GM18909 (cell line): ENCODE measurements at regions not wholly inside any gene's neighbourhood (a gene's known extent, or its start where the extent isn't known, plus 50 kb on each side); places are given as distances from the start of the nearest gene placed in this dataset.
"Not testable (repeated sequence)": the region's sequence is repeated elsewhere in the genome, so short reads cannot be mapped to it uniquely, and the experiment has no call there.

Experiments
- ATAC-seq: cut with Tn5 transposase; IDR thresholded peaks from one replicate; pipeline ENCODE4 v1.9.1; 2021; ENCODE audit warnings: mild to moderate bottlenecking; ENCODE audit not compliant: unreplicated experiment, poor library complexity

DNA sequence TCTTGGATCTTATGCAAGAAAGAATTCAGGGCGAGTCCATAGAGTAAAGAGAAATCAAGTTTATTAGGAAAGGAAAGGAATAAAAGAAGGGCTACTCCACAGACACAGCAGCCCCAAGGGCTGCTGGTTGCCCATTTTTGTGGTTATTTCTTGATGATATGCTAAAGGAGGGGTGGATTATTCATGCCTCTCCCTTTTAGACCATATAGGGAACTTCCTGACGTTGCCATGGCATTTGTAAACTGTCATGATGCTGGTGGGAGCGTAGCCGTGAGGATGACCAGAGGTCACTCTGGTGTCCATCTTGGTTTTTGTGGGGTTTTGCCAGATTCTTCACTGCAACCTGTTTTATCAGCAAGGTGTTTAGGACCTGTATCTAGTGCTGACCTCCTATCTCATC, 115.4 kb upstream of the CARD11 start:
- ATAC-seq, result no peak

DNA sequence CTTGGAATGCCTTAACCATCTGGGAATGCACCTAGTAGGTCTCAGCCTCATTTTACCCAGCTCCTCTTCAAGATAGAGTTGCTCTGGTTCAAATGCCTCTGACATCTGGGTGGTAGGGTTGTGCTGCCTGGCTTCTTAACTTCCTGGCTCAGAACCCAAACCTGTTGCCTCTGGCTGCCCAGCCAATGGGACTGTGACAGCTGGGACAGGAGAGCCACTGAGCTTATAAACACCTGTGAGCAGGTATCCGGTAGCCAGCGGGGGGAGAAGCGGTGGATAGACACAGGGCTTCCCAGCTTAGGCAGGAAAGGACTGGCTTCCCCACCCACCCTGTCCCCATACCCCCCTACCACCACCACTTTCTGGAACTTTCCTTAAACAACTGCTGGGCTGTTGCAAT, 115.8 kb upstream of the CARD11 start:
- ATAC-seq, result no peak

DNA sequence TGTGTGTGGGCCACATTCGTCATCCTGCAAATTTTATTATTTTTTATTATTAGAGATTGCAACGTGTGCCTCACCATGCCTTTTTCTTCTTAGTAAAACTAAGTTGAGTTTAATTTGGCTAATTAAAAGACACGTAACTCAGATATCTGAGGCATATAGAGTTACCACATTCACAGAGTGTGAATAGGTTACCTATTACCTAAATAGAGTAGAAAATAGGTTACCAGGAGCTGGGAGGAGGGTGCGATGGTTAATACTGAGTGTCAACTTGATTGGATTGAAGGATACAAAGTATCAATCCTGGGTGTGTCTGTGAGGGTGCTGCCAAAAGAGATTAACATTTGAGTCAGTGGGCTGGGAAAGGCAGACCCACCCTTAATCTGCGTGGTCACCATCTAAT, 116.3 kb upstream of the CARD11 start:
- not testable (repeated sequence) for ATAC-seq

DNA sequence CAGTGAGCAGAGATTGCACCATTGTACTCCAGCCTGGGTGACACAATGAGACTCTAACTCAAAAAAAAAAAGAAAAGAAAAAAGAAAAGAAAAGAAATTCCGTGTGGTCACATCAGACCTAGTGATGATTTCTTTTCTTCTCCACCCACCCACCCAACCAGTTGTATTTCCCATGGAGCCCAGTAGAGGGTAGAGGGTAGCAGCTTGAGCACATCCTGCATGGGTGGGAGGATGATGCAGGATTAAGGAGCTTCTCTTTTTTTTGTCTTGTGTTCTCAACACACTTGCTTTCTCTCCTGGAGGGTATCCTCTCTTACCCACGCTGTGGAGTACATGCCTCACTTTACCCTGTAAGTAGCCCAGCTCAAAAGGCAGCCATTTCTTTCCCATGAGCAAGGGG, 118.6 kb upstream of the CARD11 start:
- ATAC-seq, result no peak

DNA sequence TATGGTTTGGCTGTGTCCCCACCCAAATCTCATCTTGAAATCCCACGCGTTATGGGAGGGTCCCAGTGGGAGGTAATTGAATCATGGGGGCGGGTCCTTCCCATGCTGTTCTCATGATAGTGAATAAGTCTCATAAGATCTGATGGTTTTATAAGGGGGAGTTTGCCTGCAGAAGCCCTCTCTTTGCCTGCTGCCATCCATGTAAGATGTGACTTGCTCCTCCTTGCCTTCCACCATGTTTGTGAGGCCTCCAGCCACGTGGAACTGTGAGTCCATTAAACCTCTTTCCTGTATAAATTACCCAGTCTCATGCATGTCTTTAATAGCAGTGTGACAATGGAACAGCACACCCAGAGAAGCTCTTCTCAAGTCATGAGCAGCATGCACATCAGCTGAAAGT, 119.1 kb upstream of the CARD11 start:
- not testable (repeated sequence) for ATAC-seq

DNA sequence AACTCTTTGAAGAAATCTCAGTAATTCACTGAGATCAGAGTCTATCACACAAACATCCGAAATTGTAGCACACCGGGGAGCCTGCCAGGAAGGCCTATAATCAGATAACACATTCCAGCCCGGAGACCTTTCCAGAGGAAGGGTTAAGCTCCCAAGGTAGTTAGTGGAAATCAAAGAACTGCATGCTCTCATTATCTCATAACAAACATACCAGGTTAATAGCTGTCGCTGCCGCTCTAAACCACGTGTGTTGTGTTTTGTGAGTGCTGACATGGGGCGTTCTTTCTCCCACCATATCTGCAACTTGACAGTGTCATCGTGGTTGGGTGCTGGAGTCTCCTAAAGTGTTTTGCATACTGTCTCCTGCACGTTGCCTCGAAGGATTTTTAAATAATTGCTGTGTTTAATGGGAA, 120.7 kb upstream of the CARD11 start:
- ATAC-seq, result no peak

DNA sequence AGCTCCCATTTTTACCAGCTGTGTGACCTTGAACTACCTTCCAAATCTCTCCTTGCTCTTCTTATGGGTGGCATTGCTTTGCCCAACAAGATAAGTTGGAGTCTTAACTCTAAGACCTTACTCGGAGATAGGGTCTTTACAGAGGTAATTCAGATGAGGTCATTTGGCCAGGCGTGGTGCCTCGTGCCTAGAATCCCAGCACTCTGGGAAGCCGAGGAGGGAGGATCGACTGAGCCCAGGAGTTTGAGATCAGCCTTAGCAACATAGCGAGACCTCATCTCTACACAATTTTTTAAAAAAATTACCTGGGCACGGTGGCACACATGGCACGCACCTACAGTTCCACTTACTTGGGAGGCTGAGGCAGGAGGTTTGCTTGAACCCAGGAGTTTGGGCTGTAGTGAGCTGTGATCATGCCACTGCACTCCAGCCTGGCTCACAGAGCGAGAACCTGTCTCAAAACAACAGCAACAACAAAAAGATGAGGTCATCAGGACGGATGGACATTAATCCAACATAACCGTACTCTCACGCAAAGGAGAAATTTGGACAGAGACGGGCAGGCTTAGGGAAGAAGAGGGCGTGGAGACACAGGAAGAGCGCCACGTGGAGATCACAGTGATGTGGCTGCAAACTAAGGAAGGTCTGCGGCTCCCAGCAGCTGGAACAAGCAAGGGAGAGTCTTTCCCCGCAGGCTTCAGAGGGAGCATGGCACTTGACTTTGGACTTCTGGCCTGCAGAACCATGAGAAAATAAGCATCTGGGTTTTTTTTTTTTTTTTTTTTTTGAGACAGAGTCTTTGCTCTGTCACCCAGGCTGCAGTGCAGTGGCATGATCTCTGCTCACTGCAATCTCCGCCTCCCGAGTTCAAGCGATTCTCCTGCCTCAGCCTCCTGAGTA, 122.3 kb upstream of the CARD11 start:
- no peak for ATAC-seq

DNA sequence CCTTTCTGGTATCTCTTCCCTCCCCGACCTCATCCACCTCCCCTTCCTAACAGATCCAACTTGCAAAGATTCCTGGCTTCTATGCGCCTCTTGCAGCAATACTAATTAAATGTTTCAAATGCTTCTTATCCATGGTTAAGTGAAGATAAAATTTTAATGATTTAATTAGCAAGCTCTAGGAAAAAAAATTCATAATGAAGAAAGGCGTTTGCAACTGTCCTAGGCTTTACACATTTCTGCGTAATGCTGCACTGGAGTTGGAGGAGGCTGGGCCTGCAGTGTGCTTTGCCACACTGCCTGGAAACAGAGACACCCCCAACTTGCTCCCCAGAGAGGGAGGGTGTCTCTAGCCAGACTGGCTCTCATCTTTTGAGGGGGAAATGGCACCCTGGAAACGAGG, 123.9 kb upstream of the CARD11 start:
- ATAC-seq, result no peak

DNA sequence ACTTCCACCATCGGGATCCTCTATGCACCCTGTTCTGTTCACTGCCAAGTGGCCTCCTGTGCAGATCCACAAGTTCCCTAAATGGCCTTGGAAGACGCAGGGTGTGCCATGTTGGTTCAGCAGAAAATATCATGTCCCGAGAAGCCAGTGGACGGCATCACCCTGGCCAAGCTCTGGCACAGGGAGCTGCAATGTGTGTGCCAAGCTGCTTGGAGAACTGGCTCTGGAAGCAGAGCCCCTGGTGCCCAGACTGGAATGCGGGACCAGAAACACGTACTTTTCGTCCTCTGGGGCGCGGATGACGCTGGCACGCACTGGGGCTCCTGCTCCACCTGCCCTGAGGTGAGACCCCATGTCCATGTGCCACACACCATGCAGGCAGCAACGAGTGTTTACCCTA, 124.7 kb upstream of the CARD11 start:
- ATAC-seq, result no peak

DNA sequence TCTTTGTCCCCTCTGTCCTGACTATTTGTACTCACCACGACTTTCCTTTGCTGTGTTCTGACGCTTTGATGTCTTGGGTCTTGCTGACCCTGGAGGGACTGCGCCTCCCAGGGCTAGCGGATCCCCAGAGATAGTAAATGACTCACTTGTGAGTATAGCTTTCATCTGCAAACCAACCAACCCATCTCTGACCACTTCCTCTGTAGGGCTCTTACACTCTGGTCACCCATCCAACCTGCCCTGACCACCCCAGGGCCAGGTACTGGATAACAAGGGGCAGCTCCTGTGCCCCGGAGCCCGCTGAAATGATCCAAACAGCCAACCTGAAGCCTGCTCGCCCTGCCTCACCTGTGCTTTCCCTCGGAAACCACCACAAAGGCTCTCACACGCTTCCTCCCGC, 125.2 kb upstream of the CARD11 start:
- ATAC-seq, result no peak

DNA sequence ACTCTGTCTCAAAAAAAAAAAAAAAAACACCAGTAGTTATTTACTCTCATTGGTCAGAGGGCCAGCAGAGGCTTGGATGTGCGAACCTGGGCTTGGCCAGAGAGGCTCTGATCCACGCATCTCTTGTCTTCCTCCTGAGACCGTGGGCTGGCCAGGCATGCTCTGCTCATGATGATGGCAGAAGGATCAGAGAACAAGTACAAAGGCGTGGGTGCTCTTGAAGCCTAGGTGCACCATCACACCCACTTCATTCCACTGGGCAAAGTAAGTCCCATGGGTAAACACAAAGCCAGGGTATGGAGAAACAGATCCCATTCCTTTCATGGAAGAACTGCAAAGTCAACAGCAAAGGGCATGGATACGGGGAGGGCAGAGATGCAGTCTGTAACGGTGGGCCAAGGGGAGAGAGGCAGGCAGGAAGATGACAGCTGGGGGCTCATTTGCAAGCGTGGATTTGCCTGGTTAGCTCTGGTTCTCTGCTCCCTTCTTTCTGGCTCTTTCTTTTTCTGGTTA, 128.2 kb upstream of the SDK1 start:
- ATAC-seq, result no peak

DNA sequence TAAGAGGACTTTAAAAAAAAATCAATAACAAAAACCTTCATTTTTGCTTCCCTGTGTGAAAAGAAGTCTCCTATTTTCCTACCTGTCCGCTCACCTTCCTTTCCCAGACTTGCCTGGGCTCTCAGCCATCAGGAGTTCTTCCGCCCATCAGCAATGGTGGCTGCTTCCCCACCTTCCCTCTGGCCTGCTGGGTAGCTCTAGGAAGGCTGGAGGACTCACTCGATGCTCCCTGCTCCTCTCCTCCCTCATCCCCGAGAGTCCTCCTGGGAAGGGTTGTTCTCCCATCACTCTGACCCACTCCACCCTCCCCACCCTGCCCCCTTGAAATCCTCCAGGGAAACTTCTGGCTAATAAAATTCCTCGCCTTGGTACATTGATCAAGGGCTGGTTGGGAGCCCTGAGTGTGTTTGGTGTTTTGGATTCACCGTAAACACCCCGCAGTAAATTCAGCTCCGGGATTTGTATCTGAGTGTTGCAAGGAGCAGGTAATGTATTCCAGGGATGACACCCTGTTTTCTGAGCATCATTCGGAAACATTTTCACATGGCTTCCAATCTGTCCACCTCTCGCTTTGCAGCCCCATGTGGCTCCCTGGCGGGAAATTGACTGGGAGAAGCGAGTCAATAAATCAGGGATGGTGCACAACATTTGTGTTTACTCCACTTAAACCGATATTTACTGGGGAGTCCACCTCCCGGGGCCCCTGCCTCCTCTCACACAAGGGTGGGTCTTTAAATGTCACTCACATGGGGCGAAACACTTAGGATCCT, 126.4 kb upstream of the SDK1 start:
- ATAC-seq, result no peak

DNA sequence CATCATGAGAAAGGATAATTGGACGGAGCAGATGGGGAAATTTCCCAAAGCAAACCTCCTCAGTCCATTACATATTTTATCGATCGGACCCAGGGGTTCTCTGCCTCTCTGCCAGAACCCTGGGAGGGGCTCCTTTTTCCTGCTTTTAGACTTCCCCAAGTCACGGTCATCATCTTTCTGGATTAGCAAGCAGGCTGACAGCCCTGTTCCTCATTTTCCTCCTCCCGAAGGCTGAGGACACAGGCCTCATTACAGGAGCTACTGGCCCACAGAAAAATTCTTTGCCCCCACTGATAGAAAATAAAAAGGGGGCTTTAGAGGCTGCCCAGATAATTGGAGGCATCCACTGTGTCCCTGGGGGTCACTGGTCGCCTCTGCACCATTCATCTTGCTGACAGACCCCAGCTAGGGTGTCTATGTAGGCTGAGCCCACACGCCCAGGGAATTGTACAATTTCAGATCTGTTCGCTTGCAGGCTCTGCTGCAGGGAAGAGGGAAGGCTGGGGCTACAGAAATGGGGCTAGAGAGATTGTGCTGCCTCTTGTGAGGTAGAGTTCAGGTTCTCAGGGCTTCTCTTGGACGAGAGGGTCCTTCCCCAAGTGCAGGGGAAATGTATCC, 125.7 kb upstream of the SDK1 start:
- ATAC-seq, result no peak

DNA sequence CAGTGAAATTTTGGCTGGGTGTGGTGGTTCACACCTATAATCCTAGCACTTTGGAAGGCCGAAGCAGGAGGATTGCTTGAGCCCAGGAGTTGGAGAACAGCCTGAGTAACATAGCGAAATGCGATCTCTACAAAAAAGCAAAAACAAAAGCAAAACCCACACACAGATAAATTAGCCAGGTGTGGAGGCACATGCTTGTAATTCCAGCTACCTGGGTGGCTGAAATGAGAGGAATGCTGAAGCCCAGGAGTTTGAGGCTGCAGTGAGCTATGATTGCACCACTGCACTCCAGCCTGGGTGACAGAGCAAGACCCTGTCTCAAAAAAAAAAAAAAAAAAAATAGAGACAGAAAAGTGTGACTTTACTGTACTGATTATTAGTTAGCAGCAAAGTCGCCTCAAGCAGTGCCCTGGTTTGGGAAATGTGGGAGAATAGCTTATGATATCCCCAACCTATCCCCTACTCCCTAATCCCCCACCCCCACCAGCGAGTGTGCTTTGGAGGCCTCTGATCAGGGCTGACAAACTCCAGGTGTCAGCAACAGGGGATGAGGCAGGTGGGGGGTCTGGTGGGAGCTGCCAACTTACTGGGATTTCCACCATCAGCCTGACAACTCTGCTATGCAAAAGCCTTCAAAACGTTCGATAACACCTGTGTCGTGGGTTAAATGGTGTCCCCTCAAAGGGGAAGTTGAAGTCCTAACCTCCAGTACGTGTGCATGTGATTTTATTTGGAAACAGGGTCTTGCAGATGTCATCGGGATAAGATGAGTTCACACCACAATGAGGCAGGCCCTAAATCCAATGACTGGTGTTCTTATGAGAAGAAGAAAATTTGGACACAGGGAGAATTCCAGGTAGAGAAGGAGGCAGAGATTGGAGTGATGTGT, 124.7 kb upstream of the SDK1 start:
- no peak for ATAC-seq

DNA sequence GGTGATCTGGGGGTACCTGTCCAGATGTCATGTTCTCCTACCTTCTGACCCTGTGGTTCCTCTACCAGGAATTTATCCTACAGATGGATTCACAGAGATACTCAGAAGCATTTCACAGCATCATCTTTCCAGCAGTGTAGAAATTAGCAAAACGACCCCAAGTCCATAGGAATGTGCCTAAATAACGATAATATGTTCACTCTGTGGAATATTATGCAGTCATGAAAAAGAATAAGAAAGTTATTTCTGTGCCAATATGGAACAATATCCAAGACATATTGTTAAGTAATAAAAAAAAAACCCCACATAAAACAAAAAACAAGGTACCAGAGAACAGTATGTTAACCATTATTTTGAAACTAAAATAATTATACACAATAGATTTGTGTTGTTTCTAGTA, 123.8 kb upstream of the SDK1 start:
- no peak for ATAC-seq

DNA sequence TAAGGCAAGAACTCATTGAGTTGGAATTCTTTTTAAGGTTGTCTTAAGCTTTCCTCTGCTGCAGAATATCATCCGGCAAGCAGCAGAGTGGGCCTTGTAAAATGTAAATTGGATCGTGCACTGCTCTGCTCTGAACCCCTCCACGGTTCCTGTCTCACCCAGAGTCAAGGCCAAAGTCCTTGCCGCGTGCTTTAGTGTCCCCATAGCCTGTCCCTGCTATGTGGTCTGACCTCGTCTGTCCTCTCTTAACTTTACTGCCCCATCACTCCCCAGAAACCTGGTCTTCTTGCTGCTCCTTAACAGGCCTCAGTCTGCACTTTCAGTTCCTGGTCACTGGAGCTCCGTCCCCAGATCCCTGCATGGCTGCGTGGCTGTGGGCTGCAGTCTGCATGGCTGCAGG, 121.6 kb upstream of the SDK1 start:
- no peak for ATAC-seq

DNA sequence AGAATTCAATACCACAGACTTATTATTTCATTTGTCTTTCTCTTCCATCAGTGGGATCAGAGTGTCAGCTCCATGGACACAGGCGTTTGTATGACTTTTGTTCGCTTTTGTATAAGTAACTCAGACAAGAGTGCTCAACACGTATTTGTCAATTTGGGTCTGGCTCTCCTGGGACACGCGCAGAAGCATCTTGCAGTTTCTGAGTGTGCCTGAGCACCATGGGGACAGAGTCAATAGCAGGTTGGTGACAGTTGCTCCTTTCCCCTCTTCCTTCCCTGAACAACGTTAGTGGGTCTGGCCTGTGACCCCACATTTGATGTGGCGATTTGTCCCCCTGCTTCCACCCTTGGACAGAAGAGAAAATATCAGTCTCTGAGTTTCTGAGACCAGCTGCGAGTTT, 120.4 kb upstream of the SDK1 start:
- no peak for ATAC-seq

DNA sequence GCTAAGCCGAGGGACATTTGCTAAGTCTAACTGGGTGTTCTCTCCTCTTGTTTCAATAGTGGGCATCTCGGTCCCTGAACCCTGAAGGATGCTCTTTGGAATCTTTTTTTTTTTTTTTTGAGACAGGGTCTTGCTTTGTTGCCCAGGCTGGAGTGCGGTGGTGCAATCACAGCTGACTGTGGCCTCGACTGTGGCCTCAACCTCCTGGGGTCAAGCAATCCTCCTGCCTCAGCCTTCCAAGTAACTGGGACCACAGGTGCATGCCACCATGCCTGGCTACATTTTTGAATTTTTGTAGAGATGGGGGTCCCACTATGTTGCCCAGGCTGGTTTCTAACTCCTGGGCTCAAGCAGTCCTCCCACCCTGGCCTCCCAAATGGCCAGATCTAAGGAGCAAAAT, 119.0 kb upstream of the SDK1 start:
- not testable (repeated sequence) for ATAC-seq

DNA sequence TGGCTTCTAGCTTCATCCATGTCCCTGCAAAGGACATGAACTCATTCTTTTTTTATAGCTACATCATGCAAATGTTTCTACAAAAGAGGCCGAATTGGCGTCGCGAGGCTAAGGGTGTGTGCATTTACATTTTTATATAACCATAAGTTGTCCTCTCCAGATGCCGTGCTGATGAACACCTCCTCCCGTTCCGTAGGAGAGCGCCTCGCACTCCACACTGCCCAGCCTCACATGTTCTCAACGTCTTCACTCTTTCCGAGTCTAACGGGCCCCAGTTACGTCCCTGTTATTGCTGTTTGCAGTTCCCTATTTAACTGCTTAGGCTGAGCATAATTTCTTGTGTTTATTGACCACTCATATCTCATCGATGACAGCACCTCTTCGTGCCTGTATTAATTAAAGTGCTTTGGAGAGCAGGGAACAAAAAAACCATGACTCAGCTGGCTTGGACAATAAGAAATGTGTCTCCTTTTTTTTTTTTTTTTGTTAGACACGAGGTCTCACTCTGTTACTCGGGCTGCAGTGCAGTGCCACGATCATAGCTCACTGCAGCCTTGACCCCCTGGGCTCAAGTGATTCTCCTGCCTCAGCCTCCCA, 113.5 kb upstream of the SDK1 start:
- no peak for ATAC-seq

DNA sequence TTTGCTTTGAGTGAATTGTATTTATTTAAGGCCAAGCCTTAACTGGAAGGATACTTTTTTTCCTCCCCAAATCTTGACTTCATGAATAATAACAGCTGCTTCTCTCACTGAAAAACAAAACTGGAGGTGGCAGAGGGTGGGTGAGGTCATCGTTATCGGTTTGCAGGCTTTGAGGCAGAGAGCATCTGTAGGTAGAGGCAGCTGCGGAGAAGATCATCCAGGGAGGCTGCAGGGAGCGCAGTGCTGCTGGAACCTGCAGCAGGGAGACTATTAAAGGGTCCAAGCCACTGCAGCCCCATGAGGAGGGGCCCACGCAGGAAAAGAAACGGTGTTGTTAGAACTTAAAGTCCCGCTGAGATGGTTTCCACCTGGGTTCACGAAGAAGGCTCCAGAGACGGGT, 112.1 kb upstream of the SDK1 start:
- ATAC-seq, result no peak
